T-helper 1 cell treated with Interleukin-12 subunit alpha and Interleukin-12 subunit beta and Interleukin-4 antibody, amounts not matched to agents 30 μg/mL and 1 μg/mL, for 36 hours (primary cell): ENCODE measurements at regions not wholly inside any gene's neighbourhood (a gene's known extent, or its start where the extent isn't known, plus 50 kb on each side); places are given as distances from the start of the nearest gene placed in this dataset.

Source experiments
- H3K27ac Mint-ChIP-seq: one replicate; pipeline ENCODE4 v1.8.0; 2021; ENCODE audit warnings: mild to moderate bottlenecking, mixed read lengths
- H3K27me3 Mint-ChIP-seq: one replicate; pipeline ENCODE4 v1.8.0; 2021; ENCODE audit warnings: low read depth, mixed read lengths
- H3K36me3 Mint-ChIP-seq: one replicate; pipeline ENCODE4 v1.8.0; 2021; ENCODE audit warnings: low read depth, mixed read lengths
- H3K4me1 Mint-ChIP-seq: one replicate; pipeline ENCODE4 v1.8.0; 2021; ENCODE audit warnings: low read depth, mixed read lengths
- H3K4me3 Mint-ChIP-seq: one replicate; pipeline ENCODE4 v1.8.0; 2021; ENCODE audit warnings: mild to moderate bottlenecking, moderate library complexity, mixed read lengths
- H3K9me3 Mint-ChIP-seq: one replicate; pipeline ENCODE4 v1.8.0; 2021; ENCODE audit warnings: mixed read lengths

DNA sequence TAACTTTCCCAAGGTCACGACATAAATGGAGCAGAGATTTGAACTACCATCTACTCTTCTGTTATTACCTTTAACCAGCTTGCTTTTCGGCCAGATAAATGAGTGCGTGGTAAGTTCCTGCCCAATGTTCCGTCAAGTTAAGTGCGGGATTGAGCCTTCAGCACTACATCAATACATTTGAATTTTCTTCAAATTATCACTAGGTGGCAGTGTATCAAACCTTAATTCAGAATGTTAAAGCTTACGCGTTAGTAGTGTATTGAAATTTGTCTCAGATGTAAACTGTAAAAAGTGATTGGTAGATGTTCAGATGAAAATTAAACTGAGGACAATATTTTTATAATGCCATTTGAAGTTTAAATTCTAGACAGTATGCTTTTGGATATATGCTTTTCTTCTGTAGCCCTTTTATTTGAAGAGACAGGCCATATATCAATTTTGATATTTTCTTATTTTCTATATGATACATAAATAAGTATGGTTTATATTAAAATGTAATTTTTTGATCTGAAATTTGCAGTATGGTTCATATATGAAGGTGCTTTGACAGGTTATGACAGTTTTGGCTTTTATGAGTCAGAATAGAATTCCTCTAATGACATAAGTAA, 681.3 kb downstream of the ADCYAP1 start:
- no peak overlapping the region for H3K27ac Mint-ChIP-seq
- peaks cover 3% of the 10 kb centered on the region for H3K27me3 Mint-ChIP-seq
- H3K36me3 Mint-ChIP-seq = no peaks in the 10 kb centered on the region
- H3K9me3 Mint-ChIP-seq = no peaks in the 10 kb centered on the region
- H3K4me1 Mint-ChIP-seq = no peaks in the 10 kb centered on the region
- H3K4me3 Mint-ChIP-seq = no peak overlapping the region

- H3K4me1 Mint-ChIP-seq = no peaks in the 10 kb centered on the region
- no peak overlapping the region for H3K27ac Mint-ChIP-seq
- no peaks in the 10 kb centered on the region for H3K27me3 Mint-ChIP-seq
- H3K4me3 Mint-ChIP-seq = no peak overlapping the region
- H3K9me3 Mint-ChIP-seq = no peaks in the 10 kb centered on the region
- H3K36me3 Mint-ChIP-seq = no peaks in the 10 kb centered on the region
Observed at GRCh38 chr18:1593091-1593490, 688.4 kb downstream of the ADCYAP1 start.

DNA sequence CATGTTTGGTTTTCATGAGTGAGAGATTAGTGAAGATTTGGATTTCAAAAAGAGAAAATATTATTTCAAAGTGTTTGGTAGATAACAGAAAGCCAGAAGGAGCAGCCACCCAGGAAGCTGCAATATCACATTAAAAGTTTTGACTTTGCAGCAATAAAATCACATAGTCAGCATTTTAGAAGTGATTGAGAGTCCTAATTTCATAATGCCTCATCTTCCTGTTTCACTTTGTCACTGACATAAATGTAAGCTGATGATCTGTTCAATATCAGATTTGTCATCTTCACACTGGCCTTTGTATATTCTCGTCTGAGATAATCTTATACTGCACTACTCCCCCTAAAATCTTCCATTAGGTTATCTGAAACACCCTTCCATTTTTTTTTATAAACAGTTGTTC, 690.5 kb downstream of the ADCYAP1 start:
- no peaks in the 10 kb centered on the region for H3K9me3 Mint-ChIP-seq

GRCh38 chr18:1599196-1599595, 694.5 kb downstream of the ADCYAP1 start:
- Mint-ChIP-seq H3K4me3 (no peak overlapping the region), H3K9me3 (no peaks in the 10 kb centered on the region), H3K27me3 (no peaks in the 10 kb centered on the region), H3K4me1 (no peaks in the 10 kb centered on the region), H3K27ac (no peak overlapping the region), H3K36me3 (no peaks in the 10 kb centered on the region)

More for the DNA sequence above, 690.5 kb downstream of the ADCYAP1 start:
- H3K4me3 Mint-ChIP-seq = no peak overlapping the region
- H3K36me3 Mint-ChIP-seq = no peaks in the 10 kb centered on the region
- H3K27me3 Mint-ChIP-seq = no peaks in the 10 kb centered on the region
- H3K27ac Mint-ChIP-seq = no peak overlapping the region
- no peaks in the 10 kb centered on the region for H3K4me1 Mint-ChIP-seq

- no peaks in the 10 kb centered on the region for H3K9me3 Mint-ChIP-seq
- no peak overlapping the region for H3K27ac Mint-ChIP-seq
- H3K27me3 Mint-ChIP-seq = no peaks in the 10 kb centered on the region
- no peak overlapping the region for H3K4me3 Mint-ChIP-seq
- H3K36me3 Mint-ChIP-seq = no peaks in the 10 kb centered on the region
- no peaks in the 10 kb centered on the region for H3K4me1 Mint-ChIP-seq
Observed at GRCh38 chr18:1604751-1605150, 700.1 kb downstream of the ADCYAP1 start.

DNA sequence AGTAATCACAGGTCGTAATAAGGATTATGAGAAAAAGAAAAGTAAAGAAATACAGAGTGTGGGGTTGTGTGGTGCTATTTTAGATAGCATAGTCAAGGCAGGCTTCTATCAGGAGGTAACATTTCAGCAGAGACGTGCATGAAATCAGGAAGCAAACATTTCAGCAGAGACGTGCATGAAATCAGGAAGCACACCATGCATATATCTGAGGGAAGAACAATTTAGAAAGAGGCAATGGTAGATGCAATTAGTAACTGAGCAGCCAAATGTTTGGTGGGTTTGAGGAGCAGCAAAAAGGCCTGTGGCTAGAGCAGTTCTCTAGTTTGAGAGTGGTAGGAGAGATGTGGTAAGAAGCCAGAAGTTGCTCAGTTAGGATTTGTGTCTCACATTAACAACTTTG, 713.7 kb downstream of the ADCYAP1 start:
- Mint-ChIP-seq H3K9me3 (no peaks in the 10 kb centered on the region), H3K36me3 (no peaks in the 10 kb centered on the region), H3K4me3 (no peak overlapping the region), H3K4me1 (no peaks in the 10 kb centered on the region), H3K27me3 (no peaks in the 10 kb centered on the region), H3K27ac (no peak overlapping the region)

DNA sequence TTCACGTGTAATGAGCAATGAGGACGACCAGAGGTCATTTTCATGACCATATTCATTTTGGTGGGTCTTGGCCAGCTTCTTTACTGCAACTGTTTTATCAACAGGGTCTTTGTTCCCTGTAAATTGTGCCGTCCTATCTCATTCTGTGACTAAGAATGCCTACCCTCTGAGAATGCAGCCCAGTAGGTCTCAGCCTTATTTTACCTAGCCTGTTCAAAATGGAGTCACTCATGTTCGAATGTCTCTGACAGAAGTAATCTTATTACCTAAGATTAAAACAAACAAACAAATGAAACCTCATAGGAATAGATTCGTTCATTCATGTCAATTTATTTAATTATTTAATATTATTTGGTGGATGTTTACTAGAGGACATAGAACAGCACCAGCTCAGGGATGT, 714.8 kb downstream of the ADCYAP1 start:
- Mint-ChIP-seq H3K27ac (no peak overlapping the region), H3K9me3 (no peaks in the 10 kb centered on the region), H3K4me3 (no peak overlapping the region), H3K4me1 (no peaks in the 10 kb centered on the region), H3K27me3 (no peaks in the 10 kb centered on the region), H3K36me3 (no peaks in the 10 kb centered on the region)

DNA sequence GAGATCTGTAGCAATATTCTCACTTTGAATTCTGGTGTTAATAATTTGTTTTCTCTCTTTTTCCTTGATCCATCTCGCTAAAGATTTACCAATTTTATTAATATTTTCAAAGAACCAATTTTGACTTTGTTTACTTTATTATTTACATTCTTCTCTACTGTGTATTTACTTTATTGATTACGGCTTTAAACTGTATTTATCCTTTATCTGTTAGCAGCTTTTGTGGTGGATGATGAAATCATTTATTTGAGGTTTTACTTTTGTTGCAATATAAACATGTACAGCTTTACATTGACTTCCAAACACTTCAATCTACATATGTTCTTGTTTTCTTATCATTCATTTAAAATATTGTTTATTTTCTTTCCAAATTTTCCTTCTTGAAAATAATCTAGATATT, 719.9 kb downstream of the ADCYAP1 start:
- Mint-ChIP-seq H3K9me3 (no peaks in the 10 kb centered on the region), H3K4me3 (no peak overlapping the region), H3K36me3 (no peaks in the 10 kb centered on the region), H3K27me3 (no peaks in the 10 kb centered on the region), H3K4me1 (no peaks in the 10 kb centered on the region), H3K27ac (no peak overlapping the region)

DNA sequence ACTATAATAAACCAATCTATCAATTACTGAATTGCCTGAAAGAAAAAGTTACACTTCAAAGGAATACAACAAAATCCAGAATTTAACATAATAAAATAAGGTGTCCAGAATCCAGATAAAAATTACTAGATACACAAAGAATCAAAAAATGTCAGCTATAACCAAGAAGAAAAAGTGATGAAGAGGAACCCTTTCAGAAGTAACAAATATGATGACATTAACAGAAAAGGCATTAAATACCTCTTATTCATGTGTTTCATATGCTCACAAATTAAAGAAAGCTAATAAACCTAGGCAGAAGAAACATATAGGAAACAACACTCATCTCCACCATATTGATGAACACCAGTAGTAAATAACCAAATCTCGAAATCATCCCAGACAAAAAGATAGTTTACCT, 722.8 kb downstream of the ADCYAP1 start:
- Mint-ChIP-seq H3K9me3 (peaks cover 3% of the 10 kb centered on the region), H3K27me3 (no peaks in the 10 kb centered on the region), H3K4me3 (no peak overlapping the region), H3K4me1 (no peaks in the 10 kb centered on the region), H3K27ac (no peak overlapping the region), H3K36me3 (no peaks in the 10 kb centered on the region)

DNA sequence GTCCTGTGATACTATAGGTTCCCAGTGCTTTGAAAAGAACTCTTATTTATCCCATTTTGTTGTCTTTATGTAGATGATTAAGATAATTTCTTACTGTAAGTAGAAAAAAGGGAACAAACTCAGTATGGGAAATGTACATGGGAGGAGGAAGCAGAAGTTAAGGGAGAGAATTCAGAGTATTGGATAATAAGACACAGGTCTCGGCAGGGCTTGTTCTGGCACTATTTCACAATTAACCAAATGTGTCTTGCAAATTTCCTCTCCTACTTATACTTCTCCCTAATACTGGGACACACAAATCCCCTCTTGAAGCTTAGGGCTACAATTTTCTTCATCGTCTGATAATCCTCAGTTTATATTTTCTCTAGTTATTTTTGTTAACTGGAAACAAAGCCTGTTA, 744.0 kb downstream of the ADCYAP1 start:
- Mint-ChIP-seq H3K27me3 (no peaks in the 10 kb centered on the region), H3K9me3 (peaks cover 5% of the 10 kb centered on the region), H3K4me3 (no peak overlapping the region), H3K27ac (no peak overlapping the region), H3K4me1 (no peaks in the 10 kb centered on the region), H3K36me3 (no peaks in the 10 kb centered on the region)

DNA sequence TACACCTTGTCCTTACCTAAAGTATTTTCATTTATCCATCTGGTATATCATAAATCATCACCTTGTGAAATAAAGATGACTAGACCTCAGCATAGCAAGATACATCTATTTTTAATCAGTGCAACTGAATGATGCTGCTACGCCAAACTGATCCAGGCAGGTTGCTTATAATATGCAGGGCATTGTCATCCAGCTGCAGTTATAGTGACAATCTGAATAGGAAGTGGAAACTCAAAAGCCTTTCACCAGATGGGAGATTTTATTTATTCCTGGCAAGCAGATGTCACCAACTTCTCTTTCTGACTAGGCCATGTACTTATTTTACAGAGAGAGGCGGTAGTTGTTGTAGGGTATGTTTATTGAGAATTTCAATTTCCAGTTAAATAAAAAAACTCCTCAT, 747.3 kb downstream of the ADCYAP1 start:
- no peak overlapping the region for H3K27ac Mint-ChIP-seq
- H3K9me3 Mint-ChIP-seq = no peaks in the 10 kb centered on the region
- H3K4me1 Mint-ChIP-seq = no peaks in the 10 kb centered on the region
- H3K4me3 Mint-ChIP-seq = no peak overlapping the region
- no peaks in the 10 kb centered on the region for H3K36me3 Mint-ChIP-seq
- H3K27me3 Mint-ChIP-seq = no peaks in the 10 kb centered on the region

DNA sequence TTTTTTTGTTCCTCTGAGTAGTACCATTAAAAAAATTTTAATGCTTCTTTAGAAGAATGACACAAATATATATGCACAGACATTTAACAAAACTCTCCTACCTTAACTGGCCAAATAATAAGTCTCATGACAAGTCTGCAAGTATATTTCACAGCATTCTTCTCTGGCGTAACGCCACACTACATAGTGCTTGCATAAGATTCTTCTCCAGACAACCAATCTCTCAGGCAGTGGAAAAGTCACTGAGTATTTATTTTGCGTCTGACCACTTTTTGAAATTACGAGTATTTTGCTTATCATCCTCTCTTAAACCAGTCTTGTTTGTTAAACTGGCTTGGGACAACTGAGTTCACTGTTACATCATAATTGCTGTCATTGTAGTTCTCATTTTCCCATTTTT, 749.2 kb downstream of the ADCYAP1 start:
- Mint-ChIP-seq H3K4me1 (no peaks in the 10 kb centered on the region), H3K27ac (no peak overlapping the region), H3K4me3 (no peak overlapping the region), H3K36me3 (no peaks in the 10 kb centered on the region), H3K27me3 (no peaks in the 10 kb centered on the region), H3K9me3 (no peaks in the 10 kb centered on the region)

DNA sequence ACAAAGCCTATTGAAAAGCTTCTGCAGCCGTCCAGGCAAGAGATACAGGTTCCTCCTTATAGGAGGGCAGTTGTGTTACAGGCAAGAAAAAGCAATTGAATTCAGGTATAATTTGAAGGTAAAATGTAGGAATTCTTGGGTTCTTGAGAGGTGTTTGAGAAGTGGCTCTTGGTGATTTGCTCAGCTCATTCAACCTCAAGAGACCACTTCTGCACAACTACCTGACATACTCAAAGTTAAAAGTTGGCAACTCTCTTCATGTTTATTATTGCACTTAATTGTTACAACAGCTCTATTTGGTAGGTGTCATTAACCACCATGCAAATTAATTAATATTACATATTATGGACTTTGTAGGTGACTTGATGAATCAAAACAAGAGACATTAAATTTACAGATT, 753.2 kb downstream of the ADCYAP1 start:
- H3K9me3 Mint-ChIP-seq = no peaks in the 10 kb centered on the region
- H3K27me3 Mint-ChIP-seq = no peaks in the 10 kb centered on the region
- no peaks in the 10 kb centered on the region for H3K4me1 Mint-ChIP-seq
- H3K36me3 Mint-ChIP-seq = no peaks in the 10 kb centered on the region
- H3K27ac Mint-ChIP-seq = no peak overlapping the region
- no peak overlapping the region for H3K4me3 Mint-ChIP-seq

DNA sequence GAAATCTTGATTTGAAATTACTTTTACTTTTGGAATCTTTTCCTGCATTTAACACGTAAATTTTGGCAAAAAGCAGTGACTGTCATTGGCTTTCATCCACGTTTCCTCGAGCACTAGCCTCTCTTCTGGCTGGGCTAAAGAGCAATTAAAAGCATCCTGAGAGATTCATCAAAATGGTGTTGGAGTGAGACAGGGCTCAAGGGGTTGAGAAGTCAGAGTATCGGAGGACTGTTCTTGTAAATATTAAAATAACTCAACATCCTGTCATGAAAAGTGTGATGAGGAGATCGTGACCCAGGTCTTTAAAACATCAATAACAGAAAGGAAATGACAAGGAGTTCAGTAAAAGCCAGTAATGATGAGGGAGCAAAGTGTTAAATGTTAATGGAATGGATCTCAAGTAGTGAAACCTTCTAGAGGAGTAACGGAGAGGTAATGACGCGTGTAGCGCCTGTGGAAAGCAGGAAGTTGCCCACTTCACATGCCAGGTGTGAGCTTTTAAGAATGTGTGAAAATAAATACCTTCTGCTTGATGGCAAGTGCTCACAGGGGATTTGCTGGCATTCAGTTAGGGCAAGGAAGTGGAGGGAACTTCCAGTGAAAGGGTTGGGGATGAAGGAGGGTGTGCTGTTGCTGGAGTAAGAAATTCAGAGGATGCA, 754.4 kb downstream of the ADCYAP1 start:
- H3K9me3 Mint-ChIP-seq = no peaks in the 10 kb centered on the region
- no peaks in the 10 kb centered on the region for H3K36me3 Mint-ChIP-seq
- H3K27me3 Mint-ChIP-seq = no peaks in the 10 kb centered on the region
- H3K4me3 Mint-ChIP-seq = no peak overlapping the region
- no peaks in the 10 kb centered on the region for H3K4me1 Mint-ChIP-seq
- no peak overlapping the region for H3K27ac Mint-ChIP-seq

- H3K4me3 Mint-ChIP-seq = no peak overlapping the region
- H3K9me3 Mint-ChIP-seq = no peaks in the 10 kb centered on the region
- H3K36me3 Mint-ChIP-seq = no peaks in the 10 kb centered on the region
- H3K27ac Mint-ChIP-seq = no peak overlapping the region
- no peaks in the 10 kb centered on the region for H3K4me1 Mint-ChIP-seq
- H3K27me3 Mint-ChIP-seq = no peaks in the 10 kb centered on the region
Observed at GRCh38 chr18:1663879-1664705, 759.4 kb downstream of the ADCYAP1 start.
